GM12865 (cell line): ENCODE measurements at regions not wholly inside any gene's neighbourhood (a gene's known extent, or its start where the extent isn't known, plus 50 kb on each side); places are given as distances from the start of the nearest gene placed in this dataset.
A peak's percentile ranks its signal among the peaks of the same experiment; 100 is the strongest.

ENCODE experiments used
- DNase-seq: peaks from one replicate; pipeline ENCODE4 v3.0.0; 2010; ENCODE audit warnings: low read depth
- H3K4me3 ChIP-seq: 2 replicates; pipeline ENCODE4 v1.5.1; 2011; ENCODE audit warnings: mild to moderate bottlenecking, low read depth, low read length, control low read depth
- TF ChIP-seq, protein P1 (sequence below): IDR thresholded peaks from 2 replicates; pipeline ENCODE4 v1.5.1; 2011; ENCODE audit warnings: low read length, control low read depth, low read depth, inconsistent platforms; ENCODE audit not compliant: insufficient read depth; ENCODE audit errors: missing control alignments

DNA sequence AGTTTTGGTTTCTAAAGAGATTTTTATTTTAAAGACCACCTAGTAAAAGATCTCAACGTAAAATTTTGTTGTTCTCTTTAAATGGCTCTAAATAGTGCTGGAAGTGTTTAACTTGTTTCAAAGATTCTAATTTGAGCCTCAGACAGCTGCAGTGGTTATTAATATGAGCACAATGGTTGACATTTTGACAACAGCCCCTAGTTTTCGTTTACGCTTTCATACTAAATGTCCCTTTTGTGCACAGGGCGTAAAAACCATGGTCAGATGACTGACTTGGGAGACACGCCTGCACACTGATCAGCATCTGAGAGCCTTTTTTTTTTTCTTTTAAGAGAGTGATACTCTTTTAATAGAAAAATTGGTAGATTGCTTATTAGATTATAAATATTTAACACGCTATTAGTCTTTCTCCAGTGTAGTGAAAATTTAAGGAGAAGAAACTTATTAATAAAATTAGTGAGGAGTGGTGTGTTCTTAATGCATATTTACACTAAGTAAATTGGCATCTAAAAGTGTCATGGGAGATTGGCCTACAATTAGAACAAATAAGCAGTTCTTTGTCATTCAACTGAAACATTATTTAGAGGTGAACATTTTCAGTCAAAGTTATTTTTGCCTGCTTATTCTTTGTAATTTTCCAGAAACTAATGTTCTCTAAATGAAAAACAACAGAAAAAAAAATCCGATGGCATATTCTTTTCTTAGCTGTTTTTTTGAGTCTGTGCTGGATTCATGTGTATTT lies 182.8 kb upstream of the PHYHIPL start:
- TF ChIP-seq, protein P1, sequence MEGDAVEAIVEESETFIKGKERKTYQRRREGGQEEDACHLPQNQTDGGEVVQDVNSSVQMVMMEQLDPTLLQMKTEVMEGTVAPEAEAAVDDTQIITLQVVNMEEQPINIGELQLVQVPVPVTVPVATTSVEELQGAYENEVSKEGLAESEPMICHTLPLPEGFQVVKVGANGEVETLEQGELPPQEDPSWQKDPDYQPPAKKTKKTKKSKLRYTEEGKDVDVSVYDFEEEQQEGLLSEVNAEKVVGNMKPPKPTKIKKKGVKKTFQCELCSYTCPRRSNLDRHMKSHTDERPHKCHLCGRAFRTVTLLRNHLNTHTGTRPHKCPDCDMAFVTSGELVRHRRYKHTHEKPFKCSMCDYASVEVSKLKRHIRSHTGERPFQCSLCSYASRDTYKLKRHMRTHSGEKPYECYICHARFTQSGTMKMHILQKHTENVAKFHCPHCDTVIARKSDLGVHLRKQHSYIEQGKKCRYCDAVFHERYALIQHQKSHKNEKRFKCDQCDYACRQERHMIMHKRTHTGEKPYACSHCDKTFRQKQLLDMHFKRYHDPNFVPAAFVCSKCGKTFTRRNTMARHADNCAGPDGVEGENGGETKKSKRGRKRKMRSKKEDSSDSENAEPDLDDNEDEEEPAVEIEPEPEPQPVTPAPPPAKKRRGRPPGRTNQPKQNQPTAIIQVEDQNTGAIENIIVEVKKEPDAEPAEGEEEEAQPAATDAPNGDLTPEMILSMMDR, result no peak
- H3K4me3 ChIP-seq, result peak overlapping the region; percentile 21
- DNase-seq, result peak; percentile 85

DNA sequence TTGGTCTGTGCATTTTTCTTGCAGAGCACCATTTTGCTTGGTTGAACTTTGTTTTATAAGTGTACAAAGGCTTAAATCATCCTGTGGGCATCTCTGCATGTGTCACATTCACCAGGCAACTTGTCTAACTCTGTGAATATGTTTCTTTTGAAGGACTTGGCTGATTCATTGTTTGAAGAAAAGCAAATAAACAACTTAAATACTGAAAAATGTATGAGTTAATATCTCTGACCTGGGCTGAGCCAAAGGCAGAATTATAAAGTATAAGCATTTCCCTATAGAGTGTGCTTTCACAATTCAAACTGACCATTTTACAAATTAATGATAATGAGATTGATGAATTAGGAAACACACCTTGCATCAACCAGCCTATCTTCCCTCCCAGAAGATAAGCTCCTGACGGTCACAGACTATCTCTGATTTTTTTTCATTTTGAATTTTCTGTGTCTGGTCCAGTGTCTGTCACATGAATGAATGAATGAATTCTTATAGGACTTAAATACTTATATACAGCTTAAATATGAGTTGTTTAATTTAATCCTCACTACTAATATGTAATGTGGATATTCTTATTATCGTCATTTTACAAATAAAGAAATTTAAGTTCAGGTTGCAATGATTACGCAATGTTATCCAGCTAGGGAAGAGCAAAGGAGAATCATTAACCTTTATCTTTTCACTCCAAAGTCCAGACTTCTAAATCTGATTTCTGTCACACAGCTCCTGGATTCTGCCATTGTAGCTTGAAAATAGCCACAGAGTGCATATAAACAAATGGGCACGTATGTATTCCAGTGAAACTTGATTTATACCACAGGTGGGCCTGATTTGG lies 182.0 kb upstream of the PHYHIPL start:
- TF ChIP-seq, protein P1, result no peak
- no peak overlapping the region for H3K4me3 ChIP-seq
- DNase-seq, result no peak

DNA sequence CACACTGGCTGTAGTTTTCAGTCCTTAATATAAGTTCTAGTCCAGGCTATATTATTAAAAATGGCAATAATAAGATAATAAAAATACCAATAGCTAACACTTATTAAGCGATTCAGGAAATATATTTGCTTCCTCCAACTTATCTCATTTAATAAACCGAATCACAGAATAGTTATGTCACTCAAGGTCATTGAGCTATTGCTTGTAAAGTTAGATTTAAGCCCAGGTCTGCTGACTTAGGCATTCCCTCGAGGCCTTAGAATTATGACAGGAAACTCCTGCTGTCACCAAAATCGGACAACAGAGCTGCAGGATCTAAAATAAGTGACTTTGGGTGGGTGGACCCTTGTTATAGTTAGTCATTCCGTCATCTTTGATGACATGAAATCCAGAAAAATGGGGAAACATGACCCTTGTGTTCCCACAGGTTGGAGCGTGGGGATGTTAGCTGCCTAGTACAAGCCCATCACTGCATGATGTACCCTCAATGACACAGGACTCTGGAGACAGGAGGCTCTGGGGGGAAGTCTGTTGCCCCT lies 181.3 kb upstream of the PHYHIPL start:
- H3K4me3 ChIP-seq, result no peak overlapping the region
- DNase-seq, result no peak
- TF ChIP-seq, protein P1, result no peak

DNA sequence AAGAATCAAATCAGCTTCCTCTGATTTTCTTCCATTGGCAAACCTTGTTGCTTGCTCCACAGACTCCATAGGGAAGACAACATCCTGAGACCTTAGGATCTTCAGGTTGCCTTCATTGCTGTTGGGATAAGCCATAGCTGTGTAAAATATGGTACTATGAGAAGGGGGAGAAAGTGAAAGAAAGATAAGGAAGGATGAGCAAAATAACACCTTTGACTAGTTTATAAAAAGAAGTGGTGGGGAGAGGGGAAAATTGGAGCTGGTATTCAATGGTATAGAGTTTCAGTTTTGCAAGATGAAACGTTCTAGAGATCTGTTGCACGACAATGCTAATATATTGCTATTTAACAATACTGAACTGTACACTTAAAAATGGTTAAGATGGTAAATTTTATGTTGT lies 180.4 kb upstream of the PHYHIPL start:
- TF ChIP-seq, protein P1, result no peak
- no peak overlapping the region for H3K4me3 ChIP-seq
- DNase-seq, result peak; percentile 54

DNA sequence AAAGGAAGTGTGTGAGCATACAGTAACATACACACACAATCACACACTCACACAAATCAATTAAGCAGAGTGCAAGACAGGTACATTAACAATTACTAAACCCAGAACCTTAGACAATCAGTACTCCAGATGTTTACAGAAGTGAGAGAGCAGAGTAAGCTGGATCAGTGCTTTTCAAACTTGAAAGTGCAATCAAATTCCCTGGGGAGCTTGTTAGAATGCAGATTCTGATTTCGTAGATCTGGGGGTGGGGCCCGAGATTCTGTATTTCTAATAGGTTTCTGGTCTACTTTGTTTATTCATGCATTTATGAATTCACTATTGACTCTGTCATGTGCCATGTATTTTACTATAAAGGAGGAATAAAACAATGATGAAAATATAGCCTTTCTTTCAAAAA lies 179.6 kb upstream of the PHYHIPL start:
- TF ChIP-seq, protein P1, result no peak
- peak; percentile 55 for DNase-seq
- H3K4me3 ChIP-seq, result no peak overlapping the region

DNA sequence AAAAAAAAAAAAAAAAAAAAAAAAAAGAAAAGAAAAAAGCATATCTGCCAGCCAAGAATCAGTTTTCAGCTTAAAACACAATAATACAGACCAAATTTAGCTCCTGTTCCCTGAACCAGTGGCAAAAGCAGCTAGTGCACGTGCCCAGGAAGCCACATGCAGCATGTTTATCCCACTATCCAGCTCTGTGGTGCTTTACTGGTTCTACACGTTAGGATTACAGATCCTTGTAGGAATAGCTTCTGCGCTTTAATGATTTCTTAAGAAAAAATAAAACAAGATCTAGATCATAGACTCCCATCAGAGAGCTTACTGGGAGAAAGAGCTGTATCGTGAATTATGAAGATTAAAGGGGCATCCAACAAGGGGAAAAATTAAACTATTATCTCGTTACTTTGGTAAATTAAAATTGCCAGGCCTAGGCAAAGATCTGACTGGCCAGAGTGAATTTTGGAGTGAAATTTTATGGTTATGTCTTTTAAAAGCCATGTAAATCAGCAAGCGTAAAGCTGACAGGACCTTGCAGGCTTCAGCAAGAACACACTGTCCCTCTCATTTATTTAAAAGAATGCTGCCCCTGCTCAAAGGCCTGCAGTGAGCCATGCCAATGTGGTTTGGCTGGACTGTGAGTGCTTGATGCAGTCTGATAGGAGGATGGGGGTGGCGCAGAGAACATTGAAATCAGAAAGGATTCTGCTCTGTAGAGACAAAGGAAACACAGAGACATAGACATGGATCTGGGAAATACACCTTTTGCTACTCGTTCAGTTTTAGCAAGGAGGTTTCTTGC lies 177.3 kb upstream of the PHYHIPL start:
- no peak overlapping the region for H3K4me3 ChIP-seq
- TF ChIP-seq, protein P1, result no peak
- no peak for DNase-seq
